BE2C (cell line): ENCODE measurements at regions not wholly inside any gene's neighbourhood (a gene's known extent, or its start where the extent isn't known, plus 50 kb on each side); places are given as distances from the start of the nearest gene placed in this dataset.

ENCODE experiments used
- DNase-seq: peaks from one replicate; pipeline ENCODE4 v3.0.0-alpha.2; 2020
- H3K27me3 ChIP-seq: fragments of 250-450 bp; sonication (Bioruptor Pico); 2 replicates; pipeline ENCODE4 v1.5.1; 2020; ENCODE audit warnings: mild to moderate bottlenecking
- H3K36me3 ChIP-seq: fragments of 250-450 bp; sonication (Bioruptor Pico); 2 replicates; pipeline ENCODE4 v1.5.1; 2020; ENCODE audit warnings: mild to moderate bottlenecking
- H3K4me1 ChIP-seq: fragments of 250-450 bp; sonication (Bioruptor Pico); 2 replicates; pipeline ENCODE4 v1.5.1; 2020
- H3K4me3 ChIP-seq: 2 replicates; pipeline ENCODE4 v1.5.1; 2011; ENCODE audit warnings: low read depth, low read length
- H3K9me3 ChIP-seq: fragments of 250-450 bp; sonication (Bioruptor Pico); 2 replicates; pipeline ENCODE4 v1.5.1; 2020
- CTCF ChIP-seq: IDR thresholded peaks from 2 replicates; pipeline ENCODE4 v1.5.1; 2012; ENCODE audit warnings: mild to moderate bottlenecking, low read depth, low read length

GRCh38 chr2:8168022-8168717 lies 513.7 kb upstream of the ID2 start:
- H3K4me1 ChIP-seq: peaks cover 9% of the 10 kb centered on the region; the same call in 1 of the 2 replicates
- H3K4me3 ChIP-seq: no peak overlapping the region
- no peak for TF ChIP-seq CTCF
- DNase-seq: no peak
- no peaks in the 10 kb centered on the region for H3K9me3 ChIP-seq
- no peaks in the 10 kb centered on the region for H3K27me3 ChIP-seq
- no peaks in the 10 kb centered on the region for H3K36me3 ChIP-seq

- TF ChIP-seq CTCF: no peak
- no peaks in the 10 kb centered on the region for H3K9me3 ChIP-seq
- no peaks in the 10 kb centered on the region for H3K36me3 ChIP-seq
- H3K27me3 ChIP-seq: no peaks in the 10 kb centered on the region
- no peak overlapping the region for H3K4me3 ChIP-seq
- H3K4me1 ChIP-seq: peaks cover 9% of the 10 kb centered on the region; the same call in 1 of the 2 replicates
- DNase-seq: no peak
Observed at GRCh38 chr2:8168876-8169424, 512.9 kb upstream of the ID2 start.

GRCh38 chr2:8169443-8169842 lies 512.4 kb upstream of the ID2 start:
- no peaks in the 10 kb centered on the region for H3K36me3 ChIP-seq
- peaks cover 9% of the 10 kb centered on the region; the same call in 1 of the 2 replicates for H3K4me1 ChIP-seq
- no peak for TF ChIP-seq CTCF
- H3K4me3 ChIP-seq: no peak overlapping the region
- no peaks in the 10 kb centered on the region for H3K9me3 ChIP-seq
- no peaks in the 10 kb centered on the region for H3K27me3 ChIP-seq
- DNase-seq: no peak

GRCh38 chr2:8170552-8171327 lies 511.1 kb upstream of the ID2 start:
- no peaks in the 10 kb centered on the region for H3K9me3 ChIP-seq
- no peak for TF ChIP-seq CTCF
- H3K27me3 ChIP-seq: no peaks in the 10 kb centered on the region
- no peaks in the 10 kb centered on the region for H3K36me3 ChIP-seq
- DNase-seq: no peak
- H3K4me3 ChIP-seq: no peak overlapping the region
- H3K4me1 ChIP-seq: peaks cover 9% of the 10 kb centered on the region; the same call in 1 of the 2 replicates

- DNase-seq: no peak
Observed at GRCh38 chr2:8171608-8172007, 510.2 kb upstream of the ID2 start.

More at GRCh38 chr2:8171608-8172007, 510.2 kb upstream of the ID2 start:
- H3K36me3 ChIP-seq: no peaks in the 10 kb centered on the region
- no peak for TF ChIP-seq CTCF
- peaks cover 9% of the 10 kb centered on the region; the same call in 1 of the 2 replicates for H3K4me1 ChIP-seq
- H3K27me3 ChIP-seq: no peaks in the 10 kb centered on the region
- H3K4me3 ChIP-seq: no peak overlapping the region
- H3K9me3 ChIP-seq: no peaks in the 10 kb centered on the region
